ENCODE measurements at regions not wholly inside any gene's neighbourhood (a gene's known extent, or its start where the extent isn't known, plus 50 kb on each side); places are given as distances from the start of the nearest gene placed in this dataset.

- TF ChIP-seq SIN3A (IDR thresholded peaks at IDR 0.05; ENCODE audit: borderline replicate concordance, low read depth, low read length) (no peak), GABPA (IDR thresholded peaks at IDR 0.05; ENCODE audit: low read depth, low read length) (no peak), GABPA (CRISPR knock-in tag; IDR thresholded peaks at IDR 0.05; ENCODE audit: low read depth) (no peak), NONO (IDR thresholded peaks at IDR 0.05) (no peak), NONO (CRISPR knock-in tag; conservative IDR thresholded peaks at IDR 0.05) (no peak)
Observed at GRCh38 chr10:7484456-7485243, 73.8 kb upstream of the SFMBT2 start.

Measured in HepG2 (cell line).